ENCODE measurements at regions not wholly inside any gene's neighbourhood (a gene's known extent, or its start where the extent isn't known, plus 50 kb on each side); places are given as distances from the start of the nearest gene placed in this dataset.

DNA sequence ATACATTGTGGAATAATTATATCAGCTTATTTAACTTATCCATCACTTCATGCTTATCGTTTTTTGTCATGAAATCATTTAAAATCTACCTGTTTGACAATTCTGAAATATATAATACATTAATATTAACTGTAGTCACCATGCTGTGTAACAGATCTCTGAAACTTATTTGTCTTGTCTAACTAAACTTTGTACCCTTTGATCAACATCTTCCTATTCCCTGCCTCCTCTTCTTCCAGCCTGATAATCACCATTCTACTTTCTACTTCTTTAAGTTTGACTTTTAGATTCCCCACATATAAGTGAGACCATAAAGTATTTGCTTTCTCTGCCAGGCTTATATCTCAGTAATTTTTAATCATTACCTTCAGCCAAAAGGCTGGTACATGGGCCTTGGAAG lies 134.2 kb upstream of the LINC00305 start:
- Histone ChIP-seq H3K4me1 (ENCODE audit: insufficient read depth, low read length) (no peaks in the 10 kb centered on the region), H3K4me3 (replicated peaks in 1 of 3; ENCODE audit: insufficient read depth in 1 of 3, low read depth in 2 of 3, low read length in 3 of 3) (no peak overlapping the region), H3K4me2 (ENCODE audit: low read depth, low read length) (no peak overlapping the region), H3K79me2 (ENCODE audit: insufficient read depth, low read length) (no peaks in the 10 kb centered on the region), H3K36me3 (replicated peaks in 1 of 2; ENCODE audit: control insufficient read depth in 1 of 2, insufficient read depth in 2 of 2, low read length in 2 of 2) (no peaks in the 10 kb centered on the region), H3K27me3 (ENCODE audit: control insufficient read depth in 1 of 2, insufficient read depth in 2 of 2, low read length in 2 of 2) (no peaks in the 10 kb centered on the region), H3K27ac (ENCODE audit: extremely low read length, insufficient read depth, low read length) (no peak overlapping the region), H3K9me3 (ENCODE audit: low read length) (peaks cover 78% of the 10 kb centered on the region), H3K9ac (ENCODE audit: insufficient read depth, low read depth, low read length) (no peak overlapping the region), H4K20me1 (ENCODE audit: insufficient read depth, low read length) (no peaks in the 10 kb centered on the region), H2AFZ (ENCODE audit: low read length) (no peak overlapping the region)
- DNase-seq (ENCODE audit: low spot score) (no peak), FAIRE-seq (no peak), ATAC-seq (no peak)
- intact Hi-C loops (cut with micrococcal nuclease; ENCODE audit: unreplicated experiment) (no loop called here), in situ Hi-C loops (cut with HindIII; ENCODE audit: extremely low pct_ligation_motif_present, low pct_unique_long_range_greater_than_20kb) (no loop called here)
- WGBS (ENCODE audit: low lambda C conversion rate): 0% methylated on average over 1 of the region's 1 CpG
- ChIA-PET POLR2A (no interaction called here), CTCF (ENCODE audit: low intra/inter-chr PET ratio, low total read pairs) (no interaction called here)
- BruUV-seq (replicated peaks): no TSS peak
- TF ChIP-seq ZNF607 (CRISPR knock-in tag; IDR thresholded peaks at IDR 0.05; ENCODE audit: borderline replicate concordance) (no peak), ZFP62 (CRISPR knock-in tag; IDR thresholded peaks at IDR 0.05) (no peak), KAT8 (CRISPR knock-in tag; IDR thresholded peaks at IDR 0.05) (no peak), CBFB (CRISPR knock-in tag; IDR thresholded peaks at IDR 0.05) (no peak), GLMP (CRISPR knock-in tag; IDR thresholded peaks at IDR 0.05; ENCODE audit: borderline replicate concordance) (no peak), ZNF775 (CRISPR knock-in tag; IDR thresholded peaks at IDR 0.05; ENCODE audit: borderline replicate concordance) (no peak), U2AF1 (optimal IDR thresholded peaks at IDR 0.05; ENCODE audit: low read depth, low read length) (no peak), MZF1 (CRISPR knock-in tag; IDR thresholded peaks at IDR 0.05; ENCODE audit: borderline replicate concordance) (no peak), SOX13 (IDR thresholded peaks at IDR 0.05) (no peak), SOX13 (CRISPR knock-in tag; conservative IDR thresholded peaks at IDR 0.05 in 1 of 2, IDR thresholded peaks at IDR 0.05 in 1 of 2) (no peak), SMARCC2 (IDR thresholded peaks at IDR 0.05) (no peak), ZNF331 (CRISPR knock-in tag; IDR thresholded peaks at IDR 0.05) (no peak), ZNF468 (CRISPR knock-in tag; IDR thresholded peaks at IDR 0.05) (no peak), ZIK1 (CRISPR knock-in tag; IDR thresholded peaks at IDR 0.05; ENCODE audit: borderline replicate concordance, low read depth) (no peak), SATB2 (CRISPR knock-in tag; IDR thresholded peaks at IDR 0.05) (no peak), PATZ1 (CRISPR knock-in tag; IDR thresholded peaks at IDR 0.05) (no peak)
- TF ChIP-seq, protein P1, sequence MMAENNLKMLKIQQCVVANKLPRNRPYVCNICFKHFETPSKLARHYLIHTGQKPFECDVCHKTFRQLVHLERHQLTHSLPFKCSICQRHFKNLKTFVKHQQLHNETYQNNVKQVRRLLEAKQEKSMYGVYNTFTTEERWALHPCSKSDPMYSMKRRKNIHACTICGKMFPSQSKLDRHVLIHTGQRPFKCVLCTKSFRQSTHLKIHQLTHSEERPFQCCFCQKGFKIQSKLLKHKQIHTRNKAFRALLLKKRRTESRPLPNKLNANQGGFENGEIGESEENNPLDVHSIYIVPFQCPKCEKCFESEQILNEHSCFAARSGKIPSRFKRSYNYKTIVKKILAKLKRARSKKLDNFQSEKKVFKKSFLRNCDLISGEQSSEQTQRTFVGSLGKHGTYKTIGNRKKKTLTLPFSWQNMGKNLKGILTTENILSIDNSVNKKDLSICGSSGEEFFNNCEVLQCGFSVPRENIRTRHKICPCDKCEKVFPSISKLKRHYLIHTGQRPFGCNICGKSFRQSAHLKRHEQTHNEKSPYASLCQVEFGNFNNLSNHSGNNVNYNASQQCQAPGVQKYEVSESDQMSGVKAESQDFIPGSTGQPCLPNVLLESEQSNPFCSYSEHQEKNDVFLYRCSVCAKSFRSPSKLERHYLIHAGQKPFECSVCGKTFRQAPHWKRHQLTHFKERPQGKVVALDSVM (CRISPR knock-in tag; IDR thresholded peaks at IDR 0.05): no peak
